HG03342 (cell line): ENCODE measurements at regions not wholly inside any gene's neighbourhood (a gene's known extent, or its start where the extent isn't known, plus 50 kb on each side); places are given as distances from the start of the nearest gene placed in this dataset.

ENCODE experiments used
- ATAC-seq: cut with Tn5 transposase; IDR thresholded peaks from one replicate; pipeline ENCODE4 v1.9.1; 2021; ENCODE audit warnings: mild to moderate bottlenecking, moderate library complexity; ENCODE audit not compliant: unreplicated experiment

- ATAC-seq, result no peak
Observed at GRCh38 chr7:41114131-41114530, 588.8 kb downstream of the INHBA start.

DNA sequence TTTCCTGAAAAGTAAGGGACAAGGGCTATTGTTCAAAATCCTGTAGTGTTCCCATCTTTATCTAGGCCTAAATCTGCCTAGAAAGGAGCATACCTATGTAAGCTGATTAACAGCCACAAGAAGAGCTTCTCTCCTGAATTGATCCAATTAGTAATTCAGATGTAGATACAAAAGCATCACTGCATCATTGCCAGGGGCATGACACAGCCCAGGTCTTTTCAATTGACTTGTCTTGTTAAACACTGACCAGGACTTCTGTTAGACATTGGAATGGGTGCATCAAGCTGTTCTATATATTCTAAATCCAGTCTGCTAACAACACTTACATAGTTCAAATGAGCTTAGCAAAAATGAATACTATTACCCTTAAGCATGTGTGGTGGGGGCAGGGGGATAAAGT lies 589.2 kb downstream of the INHBA start:
- no peak for ATAC-seq

GRCh38 chr7:41110186-41110585 lies 592.7 kb downstream of the INHBA start:
- ATAC-seq, result no peak

- no peak for ATAC-seq
Observed at GRCh38 chr7:41108821-41109220, 594.1 kb downstream of the INHBA start.

DNA sequence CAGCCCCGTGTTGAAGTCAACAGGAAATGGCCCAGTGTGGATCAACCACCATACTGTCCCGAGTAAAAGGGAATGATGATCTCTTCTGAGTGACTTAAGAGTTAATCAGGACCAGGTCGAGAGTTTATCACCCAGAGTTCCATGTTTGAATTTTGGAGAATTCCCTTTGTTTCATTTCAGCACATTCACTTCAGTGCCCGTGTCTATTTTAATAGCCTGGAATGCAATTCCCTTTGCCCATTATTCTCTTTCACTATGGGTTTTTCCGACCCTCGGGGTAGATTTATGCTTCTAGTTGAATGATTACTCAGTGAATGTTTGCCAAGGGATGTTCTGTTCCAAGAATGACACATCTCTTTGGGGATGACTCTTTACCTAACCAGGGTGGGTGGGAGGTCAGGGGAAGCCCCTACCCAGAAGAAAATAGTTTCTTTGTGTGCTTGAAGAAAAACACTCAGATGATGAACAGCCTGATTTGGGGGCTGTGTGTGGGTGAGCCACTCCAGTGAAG lies 594.9 kb downstream of the INHBA start:
- no peak for ATAC-seq

DNA sequence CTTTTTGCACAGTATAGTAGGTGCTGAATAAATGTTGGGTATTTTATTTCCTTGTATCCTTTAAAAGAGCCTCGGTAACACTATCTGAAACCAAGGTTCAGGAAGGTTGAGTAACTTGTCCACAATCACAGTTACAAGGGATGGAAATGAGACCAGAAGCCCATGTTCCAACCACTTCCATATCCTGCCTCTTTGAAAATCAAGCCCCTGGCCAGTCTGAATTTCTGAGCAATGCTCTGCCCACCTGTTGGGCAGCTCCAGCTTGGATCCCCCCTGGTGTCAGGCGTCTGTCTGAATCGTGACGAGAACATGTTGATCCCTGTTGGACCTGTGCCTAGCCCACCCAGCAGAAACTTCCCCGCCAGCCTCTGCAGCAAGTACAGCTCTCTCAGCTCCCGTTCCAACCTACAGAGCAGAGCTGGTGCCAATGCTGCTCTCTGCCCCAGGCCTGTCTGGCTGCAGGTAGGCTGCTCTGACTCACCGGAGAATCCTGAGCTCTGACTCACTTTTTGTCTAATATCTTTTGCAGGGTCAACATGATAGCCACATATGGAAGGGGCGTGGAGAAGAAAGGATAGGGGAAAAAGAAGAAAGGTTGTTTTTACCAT lies 595.5 kb downstream of the INHBA start:
- no peak for ATAC-seq

DNA sequence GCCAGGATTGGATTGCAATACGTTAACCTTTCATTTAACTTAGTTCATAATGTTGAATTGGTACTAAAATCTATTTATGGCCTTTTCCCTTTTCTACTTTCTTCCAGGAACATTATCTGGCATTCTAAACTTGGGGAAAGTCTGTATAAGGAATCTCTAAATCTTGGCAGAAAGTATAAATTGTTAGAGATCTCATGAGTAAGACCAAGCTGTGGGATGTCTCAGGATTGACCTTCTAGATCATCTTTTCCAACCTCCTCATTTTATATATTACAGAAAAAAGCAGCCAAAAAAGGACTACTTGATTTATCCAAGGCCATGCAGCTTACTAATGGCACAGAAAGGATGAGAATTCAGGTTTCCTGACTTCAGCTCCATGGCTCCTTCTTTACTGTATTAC lies 598.3 kb downstream of the INHBA start:
- ATAC-seq, result no peak

GRCh38 chr7:41103331-41103730 lies 599.6 kb downstream of the INHBA start:
- peak; percentile 65 for ATAC-seq

GRCh38 chr7:41098846-41099245 lies 604.0 kb downstream of the INHBA start:
- no peak for ATAC-seq

- no peak for ATAC-seq
Observed at GRCh38 chr7:41098402-41098801, 604.5 kb downstream of the INHBA start.

DNA sequence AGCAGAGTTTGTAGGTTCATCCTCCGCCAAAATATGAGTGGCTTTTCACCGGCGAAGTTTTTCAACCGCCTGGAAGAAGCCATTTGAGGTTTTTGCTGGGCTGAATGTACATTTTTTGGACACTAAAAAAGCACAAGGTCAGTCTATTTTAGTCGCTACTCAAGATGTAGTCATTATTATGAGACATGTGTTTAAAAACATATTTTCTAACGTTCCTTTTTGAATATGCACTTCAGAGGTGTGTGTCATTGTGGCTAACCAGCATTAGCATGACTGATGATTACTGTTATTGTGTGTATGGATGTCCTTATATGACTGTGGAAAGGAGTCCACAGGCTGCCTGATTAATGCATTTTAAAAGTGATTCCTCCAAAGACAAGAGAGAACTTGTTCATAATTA lies 605.4 kb downstream of the INHBA start:
- no peak for ATAC-seq

- ATAC-seq, result no peak
Observed at GRCh38 chr7:41096917-41097316, 606.0 kb downstream of the INHBA start.

- no peak for ATAC-seq
Observed at GRCh38 chr7:41093141-41093540, 609.7 kb downstream of the INHBA start.

DNA sequence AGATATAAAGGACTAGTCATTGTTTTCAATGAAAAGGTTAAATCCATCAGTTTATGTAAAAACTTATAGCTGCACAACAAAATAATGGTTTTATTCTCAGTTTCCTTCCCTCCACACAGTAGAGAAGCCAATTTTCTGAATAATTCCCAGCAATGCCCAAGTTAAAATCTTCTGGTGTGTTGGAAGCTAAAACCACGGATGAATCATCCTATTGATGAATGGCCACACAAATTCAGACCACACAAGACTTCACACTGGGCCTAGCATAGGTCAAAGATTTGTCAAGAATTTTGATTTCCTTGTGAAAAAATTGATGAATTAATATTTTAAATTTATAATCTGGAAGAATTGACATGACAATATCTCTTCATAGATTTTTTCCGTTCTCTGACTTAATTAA lies 617.6 kb downstream of the INHBA start:
- ATAC-seq, result no peak

DNA sequence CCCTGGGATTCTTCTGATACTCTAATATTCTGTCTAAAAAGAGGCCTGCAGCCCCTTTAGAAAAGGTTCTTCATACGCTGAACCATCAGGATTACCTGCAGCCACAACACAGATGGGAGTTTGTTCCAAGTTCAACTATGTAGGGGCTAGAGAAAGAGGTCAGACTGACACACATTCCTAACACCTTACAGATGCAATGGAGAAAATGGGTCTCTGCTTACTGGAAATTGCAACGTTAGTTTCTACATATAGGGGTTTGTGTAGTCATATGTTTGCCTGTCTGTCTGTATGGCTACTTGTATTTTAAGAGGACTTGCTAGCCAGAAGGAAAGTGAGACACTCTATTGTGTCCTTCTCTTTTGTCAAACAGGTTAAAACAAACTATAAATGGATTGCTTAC lies 618.5 kb downstream of the INHBA start:
- no peak for ATAC-seq

DNA sequence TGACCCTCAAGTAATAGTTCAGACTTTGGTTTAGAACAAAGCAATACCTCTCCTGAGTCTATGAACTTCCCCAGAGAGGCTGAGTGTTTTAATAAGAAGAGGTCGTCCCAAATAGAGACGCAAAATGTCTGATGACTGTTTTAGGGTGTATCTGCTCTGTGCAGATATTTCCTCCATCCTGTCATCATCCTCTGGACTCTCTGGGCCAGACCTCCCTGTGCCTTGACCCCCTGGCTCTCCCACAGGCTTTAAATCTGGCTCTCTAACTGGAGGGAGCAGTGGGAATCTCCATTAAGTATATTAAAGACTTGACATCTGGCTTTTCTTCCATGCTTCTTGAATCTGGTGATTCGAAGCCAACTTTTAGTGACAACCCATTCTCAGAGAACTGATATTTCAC lies 633.3 kb downstream of the INHBA start:
- ATAC-seq, result no peak

DNA sequence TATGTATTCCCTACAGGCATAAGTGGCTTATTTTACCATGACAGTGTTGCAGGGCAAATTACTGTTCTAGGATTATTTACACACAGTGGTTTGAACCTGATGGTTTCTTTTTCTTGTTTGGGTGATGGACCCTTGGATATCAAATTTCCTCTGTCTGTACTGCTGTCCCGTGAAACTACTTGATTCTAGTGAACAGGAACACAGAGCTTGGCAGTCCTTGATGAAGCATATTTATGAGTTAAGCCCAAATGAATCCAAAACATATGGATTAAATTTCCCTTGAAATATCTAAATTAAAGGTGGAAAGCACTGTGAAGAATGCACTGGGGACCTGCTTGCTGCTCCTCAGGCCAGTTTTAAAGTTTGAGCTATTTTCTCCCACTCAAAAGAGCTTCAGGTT lies 635.3 kb downstream of the INHBA start:
- ATAC-seq, result no peak

- no peak for ATAC-seq
Observed at GRCh38 chr7:41065663-41066062, 637.2 kb downstream of the INHBA start.

DNA sequence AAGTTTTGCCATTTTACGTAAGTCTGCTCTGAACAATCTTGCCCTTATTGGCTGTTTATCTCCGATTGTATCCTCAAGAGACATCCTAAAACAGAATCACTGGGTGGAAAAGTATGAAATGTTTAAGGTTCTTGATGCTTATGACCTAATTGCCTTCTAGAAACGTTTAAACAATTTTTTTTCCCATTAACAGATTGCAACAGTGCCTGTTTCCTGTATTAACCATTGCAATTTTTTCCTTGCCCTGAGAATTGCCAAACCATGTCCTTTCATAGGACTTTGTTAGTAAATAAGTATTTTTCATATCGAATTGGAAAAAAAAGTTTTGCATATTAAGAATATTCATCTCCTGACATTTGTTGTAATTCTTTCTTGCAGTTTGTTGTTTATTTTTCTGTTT lies 639.8 kb downstream of the INHBA start:
- ATAC-seq, result no peak

DNA sequence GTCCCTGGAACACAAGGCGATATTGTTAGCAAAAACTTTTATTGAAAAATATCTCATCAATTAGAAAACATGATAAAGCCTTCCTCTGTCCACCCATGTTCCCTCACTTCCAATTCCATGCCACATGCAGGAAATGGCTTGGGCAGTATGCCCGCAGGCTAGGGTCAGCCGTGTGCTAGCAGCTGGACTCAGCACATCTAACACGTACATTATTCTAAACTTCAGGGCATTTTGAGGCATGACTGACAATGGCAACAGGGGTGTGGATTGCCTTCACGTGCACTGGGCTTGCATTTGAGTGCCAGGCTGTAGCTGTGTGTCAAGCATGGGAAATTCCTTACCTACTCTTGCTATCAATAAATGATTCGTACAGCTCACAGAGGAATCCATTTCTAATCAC lies 642.1 kb downstream of the INHBA start:
- no peak for ATAC-seq

DNA sequence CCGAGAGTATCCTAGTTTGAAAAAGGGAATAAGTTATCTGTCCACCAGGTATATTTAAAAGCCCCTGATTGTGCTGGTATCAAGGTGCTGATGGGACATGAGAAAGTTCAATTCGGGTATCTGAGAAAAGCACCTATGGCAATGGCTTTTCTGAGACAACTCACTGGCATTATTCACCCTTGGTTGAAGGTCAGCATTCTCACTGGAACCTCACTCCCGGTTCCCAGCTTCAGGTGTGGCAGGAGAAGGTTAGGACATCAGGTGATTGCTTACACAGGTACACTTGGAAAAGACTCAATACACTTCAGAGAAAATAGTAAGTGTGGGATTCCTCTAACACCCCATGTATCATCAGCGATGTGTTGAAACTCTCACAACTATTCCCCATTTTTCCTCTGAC lies 643.1 kb downstream of the INHBA start:
- no peak for ATAC-seq

DNA sequence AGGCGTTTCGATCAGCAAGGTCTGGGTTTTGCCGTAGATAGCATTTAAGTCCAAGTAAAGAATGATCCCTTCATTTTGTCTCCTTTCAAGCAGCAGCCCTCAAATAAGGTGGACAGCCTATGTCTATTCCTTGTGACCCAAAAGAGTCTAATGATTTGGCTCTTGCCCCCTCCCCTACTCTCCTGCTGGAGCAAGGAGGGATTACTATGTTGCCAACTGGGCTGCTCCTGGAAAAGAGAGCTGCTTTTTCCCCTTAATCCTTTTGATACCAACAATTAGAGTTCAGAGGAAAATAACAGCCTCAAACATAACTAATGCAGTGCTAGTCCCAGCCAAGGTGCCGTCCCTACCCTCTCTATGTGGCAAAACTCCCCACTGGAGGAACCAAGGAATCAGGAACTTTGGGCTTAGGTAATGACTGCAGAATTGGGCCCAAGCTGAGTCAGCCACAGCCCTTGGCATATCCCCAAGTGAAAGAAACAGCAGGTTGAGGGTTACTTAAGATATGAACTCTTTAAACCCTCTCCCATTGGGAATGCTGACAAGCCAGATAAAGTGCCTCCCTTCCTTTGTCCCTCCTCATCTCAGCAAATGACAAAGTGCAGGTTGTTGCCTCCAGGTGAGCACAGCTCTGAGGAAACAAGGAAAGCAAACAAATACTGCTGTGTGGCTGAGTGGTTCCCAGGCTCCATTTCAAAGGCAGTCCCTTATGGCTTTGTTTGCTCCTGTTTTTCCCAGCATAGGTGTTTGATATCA lies 643.7 kb downstream of the INHBA start:
- ATAC-seq, result no peak
